CD4-positive, alpha-beta T cell treated with Interleukin-4 for 1 hour (primary cell): ENCODE measurements at regions not wholly inside any gene's neighbourhood (a gene's known extent, or its start where the extent isn't known, plus 50 kb on each side); places are given as distances from the start of the nearest gene placed in this dataset.
"Not testable (repeated sequence)": the region's sequence is repeated elsewhere in the genome, so short reads cannot be mapped to it uniquely, and the experiment has no call there.

Source experiments
- DNase-seq, 2 donors: peaks; one replicate each; pipeline ENCODE4 v3.0.0-alpha.2; 2020 to 2022

DNA sequence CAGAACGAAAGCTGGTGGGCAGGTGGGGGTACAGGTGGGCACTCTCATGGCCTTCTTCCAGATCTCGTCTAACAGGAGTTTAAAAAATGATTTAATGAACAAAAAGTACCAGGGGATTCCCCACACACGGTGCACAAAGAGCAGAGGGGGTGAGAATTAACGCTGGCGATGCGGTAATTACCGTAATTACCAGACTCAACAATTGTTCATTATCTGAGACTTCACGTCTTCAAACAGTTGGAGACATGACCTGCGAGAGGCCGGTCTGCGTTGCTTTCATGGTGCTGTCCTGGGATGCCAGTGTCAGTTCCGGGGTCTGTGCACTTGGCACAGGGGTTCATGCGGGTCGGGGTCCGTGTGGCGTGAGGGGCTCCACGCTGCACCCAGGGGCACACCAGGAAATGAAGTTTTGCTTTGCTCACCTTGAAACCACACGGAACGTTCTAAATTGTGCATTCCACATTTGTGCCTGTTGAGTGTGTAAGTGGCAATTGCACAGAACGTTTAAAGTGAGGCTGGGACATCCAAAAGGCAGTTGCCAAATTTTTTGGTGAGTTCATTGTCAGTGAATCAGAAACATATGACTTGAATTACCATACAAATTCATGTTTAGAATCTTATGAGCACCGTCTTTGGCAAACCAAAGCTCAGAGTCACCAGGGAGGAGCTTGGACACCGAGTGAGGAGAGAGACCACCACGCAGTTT is 256.4 kb upstream of the IRX1 start:
- no peak for DNase-seq

DNA sequence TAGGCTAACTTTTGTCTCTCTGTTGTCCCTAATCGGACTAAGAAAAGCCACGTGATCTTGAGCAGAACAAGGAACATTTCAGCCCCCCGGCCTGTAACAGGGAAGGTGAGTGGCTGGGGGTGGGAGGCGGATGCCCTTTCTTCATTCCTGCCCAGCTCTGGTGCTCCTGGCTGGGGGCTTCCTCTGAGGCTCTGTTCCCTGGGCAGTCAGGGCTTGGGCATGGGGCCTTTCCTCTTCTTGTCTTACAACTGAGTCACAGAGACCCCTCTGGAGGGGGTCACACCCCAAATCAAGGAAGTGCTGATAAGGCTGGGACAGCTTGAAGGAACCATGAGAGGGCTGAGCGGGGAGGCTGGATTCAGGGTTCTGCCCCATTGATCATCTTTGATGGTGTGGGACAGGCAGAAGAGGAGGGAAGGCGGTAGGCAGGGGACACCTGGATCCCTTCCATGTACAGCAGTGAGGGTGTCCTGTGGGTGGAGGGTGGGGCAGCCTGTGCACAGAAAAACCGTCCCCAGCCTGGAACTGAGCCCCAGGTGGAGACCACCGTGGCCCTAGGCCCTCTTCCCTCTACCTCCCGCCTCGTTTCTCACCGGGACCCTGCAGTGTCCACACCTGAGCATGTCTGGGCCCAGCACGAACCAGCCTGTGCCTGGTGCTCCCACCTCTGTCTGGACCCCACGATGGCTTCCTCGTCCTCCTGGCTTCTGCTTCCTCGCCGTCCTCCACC is 257.7 kb upstream of the IRX1 start:
- DNase-seq = no peak

- no peak for DNase-seq
These were observed 259.0 kb upstream of the IRX1 start for GRCh38 chr5:3336666-3337065.

GRCh38 chr5:3335301-3335700 is 260.3 kb upstream of the IRX1 start:
- no peak for DNase-seq

- no peak for DNase-seq
These were observed 261.8 kb upstream of the IRX1 start for GRCh38 chr5:3333836-3334235.

DNA sequence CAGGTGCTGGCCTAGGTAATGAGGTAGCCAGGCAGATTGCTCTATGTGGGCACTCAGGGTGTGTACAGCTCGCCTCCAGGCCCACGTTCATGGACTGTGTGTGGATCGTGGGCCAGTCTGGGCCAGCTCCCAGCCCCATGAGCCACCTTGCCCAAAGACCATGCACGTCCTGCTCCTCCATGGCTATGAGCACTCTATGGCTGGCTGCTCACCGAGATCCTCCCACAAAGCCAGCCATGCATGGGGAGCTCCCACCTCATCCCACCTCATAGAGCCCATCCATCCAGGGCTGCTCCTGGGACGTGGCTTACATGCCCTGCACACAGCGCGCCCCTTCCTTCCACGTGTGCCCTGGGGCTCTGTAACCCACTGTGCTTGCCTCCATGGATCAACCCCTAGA is 262.5 kb upstream of the IRX1 start:
- no peak for DNase-seq

DNA sequence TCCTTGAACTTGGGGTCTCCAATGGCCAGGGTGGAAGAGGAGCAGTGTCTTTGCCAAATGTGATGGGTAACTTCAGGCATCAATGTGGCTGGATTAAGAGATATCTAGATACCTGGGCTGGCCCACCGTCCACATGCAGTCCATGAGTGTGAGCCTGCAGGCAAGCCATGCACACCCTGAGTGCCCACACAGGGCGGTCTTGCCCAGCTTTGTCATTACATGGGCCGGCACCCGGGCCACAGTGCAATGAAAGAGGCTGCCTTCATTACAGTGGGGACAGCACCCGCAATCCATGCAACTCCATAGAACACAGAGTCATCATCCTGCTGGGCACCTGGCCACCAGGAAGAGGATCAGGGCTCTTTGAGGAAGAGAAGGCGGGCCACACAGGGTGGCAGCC is 263.8 kb upstream of the IRX1 start:
- no peak for DNase-seq

GRCh38 chr5:3330442-3330841 is 265.2 kb upstream of the IRX1 start:
- DNase-seq = no peak

DNA sequence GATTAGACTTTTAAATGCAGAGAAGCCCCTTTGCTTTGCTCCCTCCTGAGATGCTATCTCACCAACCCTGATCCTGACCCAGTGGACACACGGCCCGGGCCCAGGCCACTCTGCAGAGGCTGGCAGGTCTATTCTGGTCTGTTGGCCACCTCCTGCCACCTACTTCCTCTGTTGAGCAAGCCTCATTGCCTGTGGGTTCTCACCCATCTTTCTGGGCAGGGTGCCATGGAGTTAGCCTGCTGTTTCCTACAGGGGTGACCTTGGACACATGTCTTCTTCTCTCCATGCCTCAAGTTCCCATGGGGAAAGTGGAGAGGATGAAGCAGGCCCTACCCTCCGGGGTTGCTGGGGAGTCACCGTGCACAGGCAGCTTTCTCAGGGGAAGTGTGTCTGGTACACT is 266.2 kb upstream of the IRX1 start:
- no peak for DNase-seq

DNA sequence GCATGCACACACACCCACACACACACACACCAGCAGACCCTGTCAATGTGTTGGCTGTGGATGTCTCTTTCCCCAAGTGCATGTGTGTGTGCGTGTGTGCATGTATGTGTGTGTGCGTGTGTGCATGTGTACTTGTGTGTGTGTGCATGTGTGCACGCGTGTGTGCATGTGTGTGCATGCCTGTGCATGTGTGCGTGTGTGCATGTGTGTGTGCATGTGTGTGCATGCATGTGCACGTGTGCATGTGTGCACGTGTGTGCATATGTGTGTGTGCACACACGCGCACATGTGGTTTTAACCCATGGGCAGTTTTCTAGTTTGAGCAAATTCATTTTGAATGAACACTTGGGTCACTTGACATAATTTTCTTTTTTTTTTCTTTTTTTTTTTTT is 268.8 kb upstream of the IRX1 start:
- no peak for DNase-seq

DNA sequence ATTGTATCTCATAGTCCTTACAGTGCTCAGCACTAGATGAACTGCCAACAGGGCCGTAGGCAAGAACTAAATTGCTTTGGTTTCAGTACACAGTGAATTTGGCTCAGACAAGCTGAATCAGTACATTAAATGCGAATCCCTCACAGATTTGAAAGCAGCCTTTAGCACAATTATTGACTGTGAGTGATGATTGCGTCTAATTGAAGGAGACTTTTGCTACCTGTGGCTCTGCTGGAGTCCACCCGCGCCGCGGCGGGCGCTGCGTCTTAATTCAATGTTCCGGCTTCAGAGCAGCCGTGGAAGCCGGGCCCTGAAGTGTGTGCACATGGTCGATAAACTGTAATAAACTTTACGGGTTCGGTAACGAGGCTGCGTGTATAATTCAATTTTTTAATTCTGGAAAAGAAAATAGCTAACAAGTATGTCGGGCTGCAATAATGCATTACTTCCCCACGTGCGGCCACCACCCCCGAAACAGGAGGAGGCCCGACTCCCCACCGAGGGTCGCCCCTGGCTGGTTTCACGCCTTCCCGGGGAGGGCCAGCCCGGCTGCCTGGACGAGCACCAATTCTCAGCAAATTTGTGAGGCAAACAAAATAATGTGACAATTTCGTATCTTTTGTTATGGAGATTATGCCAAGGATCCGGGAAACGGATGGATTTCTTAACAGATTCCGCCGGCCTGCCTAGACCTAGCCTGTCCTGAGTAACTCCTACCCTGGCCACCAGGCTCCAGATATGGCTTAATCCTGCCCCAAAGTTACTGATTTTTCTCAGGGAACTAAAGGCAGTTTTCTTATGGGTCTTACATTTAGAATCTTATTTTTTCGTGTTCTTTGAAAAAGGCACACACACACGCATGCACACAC is 269.4 kb upstream of the IRX1 start:
- DNase-seq = no peak

DNA sequence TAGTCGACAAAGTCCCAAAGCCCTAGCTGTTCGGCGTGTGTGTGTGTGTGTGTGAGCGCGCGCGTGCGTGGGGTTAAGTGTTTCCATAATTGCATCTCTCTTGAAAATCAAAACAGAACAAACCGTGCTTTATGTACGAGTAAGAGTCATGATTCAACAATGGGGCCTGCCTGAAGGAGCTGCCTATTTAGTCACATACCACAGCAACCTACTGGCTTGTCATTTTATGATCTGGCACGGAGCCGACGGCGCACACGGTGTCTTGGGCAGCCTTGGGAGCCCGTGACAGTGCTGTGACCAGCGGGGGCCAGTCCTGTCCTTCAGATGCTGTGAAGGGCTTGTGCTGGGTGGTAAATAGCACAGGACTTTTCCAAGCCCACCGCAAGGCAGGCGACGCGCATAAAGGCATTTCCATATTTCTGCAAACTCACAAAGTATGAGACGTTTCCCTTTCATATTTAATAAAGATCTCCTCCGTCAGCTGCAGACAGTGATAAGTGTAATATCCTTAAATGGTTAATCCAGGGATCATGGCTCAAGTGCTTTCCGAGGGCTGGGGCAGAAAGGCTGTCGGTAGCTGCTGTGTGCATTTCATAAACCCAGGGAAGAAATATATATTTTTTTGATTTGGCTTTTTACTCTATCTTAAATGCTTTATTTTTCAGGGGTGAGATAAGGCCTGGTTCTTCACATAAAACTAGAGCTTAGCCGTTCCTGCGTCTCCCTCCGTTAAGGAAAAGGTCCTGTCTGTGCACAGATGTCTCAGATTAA is 270.2 kb upstream of the IRX1 start:
- DNase-seq = no peak

DNA sequence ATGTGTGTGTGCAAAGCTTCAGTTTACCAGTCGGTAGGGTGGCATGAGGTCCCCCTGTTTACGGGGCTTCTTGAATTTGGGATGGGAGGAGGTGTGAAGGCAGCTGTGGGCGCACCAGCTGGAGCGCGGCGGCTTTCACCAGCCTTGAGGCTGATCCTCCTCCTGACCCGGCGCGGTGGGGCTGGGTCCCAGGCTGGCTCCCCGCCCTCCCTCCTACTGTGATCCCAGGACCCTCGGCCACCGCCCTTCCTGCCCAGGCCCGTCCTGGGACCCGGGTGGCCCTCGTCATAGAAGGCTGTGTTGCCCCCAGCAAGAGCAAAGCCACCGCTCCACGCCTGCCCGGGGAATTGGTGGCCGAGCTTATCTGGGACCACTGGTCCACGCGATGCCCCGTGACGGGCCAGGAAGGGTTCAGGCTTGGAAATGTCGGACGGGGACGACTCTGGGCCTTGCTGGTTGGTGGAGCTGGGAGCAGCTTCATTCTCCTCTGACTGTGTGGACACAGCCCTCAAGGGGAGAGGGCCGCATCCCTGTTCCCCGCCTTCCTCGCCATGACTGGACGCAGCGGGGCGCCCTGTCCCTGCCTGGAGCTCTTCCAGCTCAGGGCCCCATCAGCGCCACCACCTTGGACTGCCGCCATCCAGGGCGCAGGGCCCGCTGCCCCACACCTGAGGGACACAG is 271.1 kb upstream of the IRX1 start:
- no peak for DNase-seq

DNA sequence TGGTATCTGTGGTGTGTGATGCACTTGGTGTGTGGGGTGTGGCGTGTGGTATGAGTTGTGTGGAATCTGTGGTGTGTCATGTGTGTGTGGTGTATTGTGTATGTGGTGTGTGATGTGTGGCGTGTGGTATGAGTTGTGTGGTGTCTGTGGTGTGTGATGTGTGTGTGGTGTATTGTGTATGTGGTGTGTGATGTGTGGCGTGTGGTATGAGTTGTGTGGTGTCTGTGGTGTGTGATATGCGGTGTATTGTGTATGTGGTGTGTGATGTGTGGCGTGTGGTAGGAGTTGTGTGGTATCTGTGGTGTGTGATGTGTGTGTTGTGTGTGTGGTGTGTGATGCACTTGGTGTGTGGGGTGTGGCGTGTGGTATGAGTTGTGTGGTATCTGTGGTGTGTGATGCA is 271.7 kb upstream of the IRX1 start:
- not testable (repeated sequence) for DNase-seq

GRCh38 chr5:3323144-3323543 is 272.5 kb upstream of the IRX1 start:
- DNase-seq = no peak

GRCh38 chr5:3322642-3323041 is 273.0 kb upstream of the IRX1 start:
- no peak for DNase-seq

GRCh38 chr5:3321923-3322322 is 273.7 kb upstream of the IRX1 start:
- no peak for DNase-seq

GRCh38 chr5:3321119-3321760 is 274.4 kb upstream of the IRX1 start:
- no peak for DNase-seq

- no peak for DNase-seq
These were observed 275.2 kb upstream of the IRX1 start for GRCh38 chr5:3320317-3320875.

GRCh38 chr5:3317051-3317795 is 278.4 kb upstream of the IRX1 start:
- no peak for DNase-seq

- DNase-seq = no peak
These were observed 282.1 kb upstream of the IRX1 start for GRCh38 chr5:3313569-3313968.
